ENCODE measurements at regions not wholly inside any gene's neighbourhood (a gene's known extent, or its start where the extent isn't known, plus 50 kb on each side); places are given as distances from the start of the nearest gene placed in this dataset.

DNA sequence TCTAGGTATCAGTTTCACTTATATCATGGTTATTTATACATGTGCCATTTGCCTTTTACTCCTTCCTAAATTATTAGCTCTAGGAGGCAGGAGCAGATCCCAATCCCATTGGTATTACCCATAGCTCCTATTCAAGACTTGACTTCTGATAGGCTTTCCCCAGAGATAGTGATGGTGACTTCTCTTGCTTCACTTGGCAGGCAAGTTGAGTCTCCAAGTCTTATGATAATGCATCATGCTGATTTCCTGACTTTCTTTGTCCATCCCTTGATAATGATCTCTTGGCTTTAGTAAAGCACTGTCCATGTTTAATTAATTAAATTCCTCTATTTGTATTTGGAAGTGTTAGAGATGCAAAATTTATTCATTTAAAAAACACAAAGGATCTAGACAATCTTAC, 253.5 kb upstream of the ADAMTS5 start:
- Mint-ChIP-seq H3K36me3 (ENCODE audit: low read depth) (no peaks in the 10 kb centered on the region), H3K27ac (ENCODE audit: unreplicated experiment) (no peak overlapping the region), H3K4me1 (peaks cover 3% of the 10 kb centered on the region), H3K4me3 (no peak overlapping the region), H3K9me3 (peaks cover 5% of the 10 kb centered on the region), H3K27me3 (ENCODE audit: low read depth) (no peaks in the 10 kb centered on the region)
- TF ChIP-seq, protein P1, sequence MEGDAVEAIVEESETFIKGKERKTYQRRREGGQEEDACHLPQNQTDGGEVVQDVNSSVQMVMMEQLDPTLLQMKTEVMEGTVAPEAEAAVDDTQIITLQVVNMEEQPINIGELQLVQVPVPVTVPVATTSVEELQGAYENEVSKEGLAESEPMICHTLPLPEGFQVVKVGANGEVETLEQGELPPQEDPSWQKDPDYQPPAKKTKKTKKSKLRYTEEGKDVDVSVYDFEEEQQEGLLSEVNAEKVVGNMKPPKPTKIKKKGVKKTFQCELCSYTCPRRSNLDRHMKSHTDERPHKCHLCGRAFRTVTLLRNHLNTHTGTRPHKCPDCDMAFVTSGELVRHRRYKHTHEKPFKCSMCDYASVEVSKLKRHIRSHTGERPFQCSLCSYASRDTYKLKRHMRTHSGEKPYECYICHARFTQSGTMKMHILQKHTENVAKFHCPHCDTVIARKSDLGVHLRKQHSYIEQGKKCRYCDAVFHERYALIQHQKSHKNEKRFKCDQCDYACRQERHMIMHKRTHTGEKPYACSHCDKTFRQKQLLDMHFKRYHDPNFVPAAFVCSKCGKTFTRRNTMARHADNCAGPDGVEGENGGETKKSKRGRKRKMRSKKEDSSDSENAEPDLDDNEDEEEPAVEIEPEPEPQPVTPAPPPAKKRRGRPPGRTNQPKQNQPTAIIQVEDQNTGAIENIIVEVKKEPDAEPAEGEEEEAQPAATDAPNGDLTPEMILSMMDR (conservative IDR thresholded peaks at IDR 0.05) = no peak
- no peak for DNase-seq (ENCODE audit: low read depth, low spot score)

DNA sequence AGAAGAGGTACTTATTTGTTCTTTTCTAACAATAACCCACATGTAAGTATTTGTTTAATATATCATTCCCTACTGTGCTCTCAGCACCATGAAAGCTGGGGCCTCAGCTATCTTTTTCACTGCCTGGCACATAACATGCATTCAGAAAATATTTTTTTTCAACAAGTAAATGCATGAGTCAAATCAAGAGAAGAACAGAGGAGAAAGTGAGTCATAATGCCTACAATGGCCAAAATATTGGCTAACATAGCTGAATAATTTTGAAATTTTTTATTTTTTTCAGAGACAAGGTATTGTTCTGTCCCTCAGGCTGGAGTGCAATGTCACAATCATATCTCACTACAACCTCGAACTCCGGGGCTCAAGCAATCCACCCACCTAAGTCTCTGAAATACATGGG, 252.2 kb upstream of the ADAMTS5 start:
- TF ChIP-seq, protein P1 (conservative IDR thresholded peaks at IDR 0.05) = no peak
- peaks cover 5% of the 10 kb centered on the region for H3K9me3 Mint-ChIP-seq
- H3K4me1 Mint-ChIP-seq = peaks cover 7% of the 10 kb centered on the region
- no peak overlapping the region for H3K27ac Mint-ChIP-seq (ENCODE audit: unreplicated experiment)
- no peaks in the 10 kb centered on the region for H3K27me3 Mint-ChIP-seq (ENCODE audit: low read depth)
- no peak for DNase-seq (ENCODE audit: low read depth, low spot score)
- no peaks in the 10 kb centered on the region for H3K36me3 Mint-ChIP-seq (ENCODE audit: low read depth)
- H3K4me3 Mint-ChIP-seq = no peak overlapping the region

DNA sequence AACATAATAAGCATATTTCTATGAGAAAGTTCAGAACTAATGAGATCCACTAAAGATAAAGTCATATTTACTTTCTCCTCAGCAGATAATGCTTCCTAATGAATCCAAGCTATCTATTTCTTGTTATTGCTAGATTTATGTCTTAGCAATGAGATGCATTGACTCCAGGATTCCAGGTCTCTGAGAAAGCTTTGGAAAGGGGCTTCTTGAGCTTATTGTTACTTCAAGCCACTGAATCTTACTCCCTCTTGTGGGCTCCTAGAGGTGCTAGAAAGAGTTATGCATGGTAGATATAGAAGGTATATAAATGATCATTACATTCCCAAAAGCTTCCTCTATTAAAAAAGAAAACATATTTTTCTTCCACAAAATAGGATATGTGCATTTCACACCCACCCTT, 246.4 kb upstream of the ADAMTS5 start:
- no peak for DNase-seq (ENCODE audit: low read depth, low spot score)
- H3K9me3 Mint-ChIP-seq = peaks cover 3% of the 10 kb centered on the region

DNA sequence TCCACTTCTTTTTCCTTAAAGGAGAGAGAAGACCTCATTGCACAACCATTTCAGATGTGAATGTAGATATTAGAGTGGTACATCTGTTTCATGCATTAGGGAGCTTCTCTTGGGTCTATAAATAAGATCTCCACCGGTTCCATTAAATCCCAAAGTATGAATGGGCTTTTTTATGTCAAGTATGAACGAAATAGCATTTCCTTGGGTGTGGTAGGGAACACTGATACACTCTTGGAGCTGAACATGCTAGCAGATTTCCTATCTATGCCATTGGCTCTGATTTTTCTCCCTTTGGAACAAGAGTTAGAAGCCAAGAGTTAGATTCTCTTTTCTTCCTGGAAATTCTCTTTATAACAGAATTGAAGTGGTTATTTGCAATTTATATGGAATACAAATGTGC, 245.6 kb upstream of the ADAMTS5 start:
- Mint-ChIP-seq H3K27me3 (ENCODE audit: low read depth) (no peaks in the 10 kb centered on the region), H3K9me3 (no peaks in the 10 kb centered on the region), H3K4me3 (no peak overlapping the region), H3K27ac (ENCODE audit: unreplicated experiment) (no peak overlapping the region), H3K4me1 (peaks cover 7% of the 10 kb centered on the region), H3K36me3 (ENCODE audit: low read depth) (no peaks in the 10 kb centered on the region)
- TF ChIP-seq, protein P1 (conservative IDR thresholded peaks at IDR 0.05) = no peak
- DNase-seq (ENCODE audit: low read depth, low spot score) = no peak

More for the DNA sequence above, 246.4 kb upstream of the ADAMTS5 start:
- Mint-ChIP-seq H3K36me3 (ENCODE audit: low read depth) (no peaks in the 10 kb centered on the region), H3K27me3 (ENCODE audit: low read depth) (no peaks in the 10 kb centered on the region), H3K4me3 (no peak overlapping the region), H3K27ac (ENCODE audit: unreplicated experiment) (no peak overlapping the region), H3K4me1 (peaks cover 7% of the 10 kb centered on the region)
- TF ChIP-seq, protein P1 (conservative IDR thresholded peaks at IDR 0.05) = peak; percentile 32

DNA sequence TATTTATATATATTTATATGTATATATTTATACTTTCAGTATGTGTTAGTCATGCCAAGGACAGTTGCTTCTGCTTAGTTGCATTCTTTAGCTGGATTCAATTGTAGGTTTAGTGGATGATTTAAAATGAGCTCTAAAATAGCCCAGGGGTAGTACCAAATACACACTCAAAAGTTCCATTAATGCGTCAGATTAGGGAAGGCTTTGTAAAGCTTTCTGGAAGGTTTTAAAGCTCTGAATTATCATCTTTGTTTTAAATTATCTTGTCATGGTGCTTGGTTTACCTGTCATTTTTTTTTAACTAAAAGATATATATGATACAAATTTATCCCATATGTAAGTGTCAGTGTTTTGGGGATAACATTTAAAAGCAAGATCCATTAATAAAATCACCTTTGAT, 242.7 kb upstream of the ADAMTS5 start:
- DNase-seq (ENCODE audit: low read depth, low spot score) = no peak
- Mint-ChIP-seq H3K27me3 (ENCODE audit: low read depth) (no peaks in the 10 kb centered on the region), H3K4me3 (no peak overlapping the region)

More for the DNA sequence above, 242.7 kb upstream of the ADAMTS5 start:
- Mint-ChIP-seq H3K4me1 (peaks cover 6% of the 10 kb centered on the region), H3K36me3 (ENCODE audit: low read depth) (no peaks in the 10 kb centered on the region), H3K27ac (ENCODE audit: unreplicated experiment) (no peak overlapping the region), H3K9me3 (peaks cover 3% of the 10 kb centered on the region)
- TF ChIP-seq, protein P1 (conservative IDR thresholded peaks at IDR 0.05) = no peak

Data from neural crest cell (in vitro differentiated cells).